GM11168 (cell line): ENCODE measurements at regions not wholly inside any gene's neighbourhood (a gene's known extent, or its start where the extent isn't known, plus 50 kb on each side); places are given as distances from the start of the nearest gene placed in this dataset.

ENCODE experiments used
- in situ Hi-C: fragments of 300-500 bp; cut with MboI; formaldehyde crosslinking; loops from one replicate; pipeline ENCODE4 v1.12.0; 2022; ENCODE audit warnings: low sequenced_read_pairs; ENCODE audit not compliant: unreplicated experiment

DNA sequence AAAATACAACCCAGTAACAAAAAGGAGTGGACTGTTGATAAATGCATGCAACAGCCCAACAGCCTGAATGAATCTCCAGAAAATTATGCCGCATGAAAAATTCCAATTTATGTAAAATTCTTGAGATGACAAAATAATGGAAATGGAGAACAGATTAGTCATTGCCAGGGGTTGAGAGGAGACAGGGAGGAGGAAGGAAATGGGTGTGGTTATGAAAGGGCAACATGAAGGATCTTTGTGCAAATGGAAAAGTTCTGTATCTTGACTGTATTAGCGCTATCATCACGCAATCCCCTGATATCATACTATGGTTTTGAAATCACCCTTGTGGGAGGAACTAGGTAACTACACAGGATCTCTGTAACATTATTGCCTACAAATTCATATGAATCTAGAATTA is 1058.3 kb upstream of the RBFOX1 start:
- in situ Hi-C loops = no loop called here

DNA sequence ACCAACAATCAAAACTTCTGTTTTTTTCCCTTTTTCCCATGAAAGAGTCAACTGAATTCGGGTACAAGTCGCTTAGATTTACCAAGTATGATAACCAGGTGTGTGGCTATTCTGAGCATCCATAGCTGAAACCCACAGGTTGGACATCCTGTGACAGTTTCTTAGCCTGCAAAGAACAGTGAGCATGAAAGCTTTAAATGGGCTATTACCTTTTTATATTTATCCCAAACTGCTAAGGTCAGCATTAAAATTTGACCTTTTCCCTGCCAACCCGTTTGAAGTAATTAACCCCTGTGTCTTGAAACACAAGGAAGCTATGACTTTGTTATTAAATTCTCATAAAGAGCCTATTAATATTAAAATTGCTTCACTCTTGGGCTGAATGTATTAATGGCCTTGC is 1065.0 kb upstream of the RBFOX1 start:
- in situ Hi-C loops = no loop called here

DNA sequence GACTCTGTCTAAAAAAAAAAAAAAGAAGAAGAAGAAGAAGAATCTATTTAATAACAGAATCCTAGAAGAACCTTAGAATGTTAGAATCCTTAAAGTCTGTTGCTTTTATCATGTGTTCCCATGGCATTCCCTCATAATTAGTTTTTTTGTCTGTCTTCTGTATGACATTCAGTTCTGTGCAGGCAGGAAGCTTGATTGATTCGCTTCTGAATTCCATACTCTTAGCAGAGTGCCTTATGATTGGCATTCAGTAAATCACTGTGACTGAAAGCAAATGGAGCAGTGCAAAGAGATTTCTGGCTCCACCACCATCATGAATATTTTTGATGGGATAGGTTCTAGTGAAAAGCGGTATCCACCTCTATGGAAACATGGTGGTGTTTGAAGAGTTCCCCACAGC is 1065.9 kb upstream of the RBFOX1 start:
- in situ Hi-C loops = no loop called here

DNA sequence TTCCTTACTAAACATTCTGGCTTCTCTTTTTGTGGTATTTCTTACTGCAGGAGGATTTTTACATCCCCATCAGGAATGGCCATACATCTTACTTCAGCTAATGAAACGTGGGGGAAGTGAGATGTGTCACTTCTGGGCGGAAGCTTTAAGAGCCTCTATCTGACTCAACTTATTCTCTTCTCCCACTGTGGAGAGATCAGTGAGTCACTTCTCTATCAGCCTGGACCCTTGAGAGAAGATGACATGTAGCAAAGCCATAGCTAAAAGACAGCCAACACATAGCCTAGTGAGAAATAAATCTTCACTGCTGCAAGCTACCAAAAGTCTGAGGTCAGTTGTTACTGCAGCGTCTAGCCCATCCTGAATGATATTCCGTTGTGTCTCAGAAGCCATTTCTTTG is 1066.7 kb upstream of the RBFOX1 start:
- in situ Hi-C loops = no loop called here

DNA sequence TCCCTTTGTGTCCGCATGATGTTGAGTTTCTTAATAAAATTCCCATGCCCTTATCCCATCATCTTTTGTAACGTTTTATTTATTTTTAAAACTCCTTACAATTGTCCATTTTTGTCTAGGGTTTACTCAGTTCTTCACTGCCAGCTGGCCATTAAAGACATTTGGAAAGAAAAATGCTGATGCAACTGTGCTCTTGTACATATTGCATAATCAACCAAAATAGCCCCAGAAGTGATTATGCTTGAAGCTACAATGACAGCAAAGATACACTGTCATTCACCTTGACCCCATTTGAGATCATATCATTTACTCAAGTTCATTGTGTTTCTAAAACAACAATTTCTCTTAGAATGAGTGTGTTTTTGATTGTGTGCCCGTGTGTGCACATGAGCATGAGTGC is 1074.6 kb upstream of the RBFOX1 start:
- in situ Hi-C loops = no loop called here

DNA sequence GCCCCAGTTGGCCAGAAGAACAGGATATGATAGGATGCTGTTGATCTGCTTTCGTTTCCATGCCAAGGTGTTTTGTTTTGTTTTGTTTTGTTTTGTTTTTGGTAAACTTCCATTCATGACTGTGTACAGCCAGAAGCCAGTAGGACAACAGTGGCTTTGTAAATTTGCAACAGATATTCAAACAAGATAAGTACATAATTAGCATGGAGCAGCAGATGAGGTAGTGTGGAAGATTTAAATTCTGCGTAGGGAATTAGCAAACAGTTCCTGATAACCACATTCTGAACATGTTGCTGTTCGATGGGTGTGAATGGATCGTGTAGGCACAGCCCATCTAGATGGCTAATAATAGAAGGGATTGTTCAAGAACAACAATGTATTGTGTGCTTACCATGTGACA is 1080.1 kb upstream of the RBFOX1 start:
- in situ Hi-C loops = no loop called here

DNA sequence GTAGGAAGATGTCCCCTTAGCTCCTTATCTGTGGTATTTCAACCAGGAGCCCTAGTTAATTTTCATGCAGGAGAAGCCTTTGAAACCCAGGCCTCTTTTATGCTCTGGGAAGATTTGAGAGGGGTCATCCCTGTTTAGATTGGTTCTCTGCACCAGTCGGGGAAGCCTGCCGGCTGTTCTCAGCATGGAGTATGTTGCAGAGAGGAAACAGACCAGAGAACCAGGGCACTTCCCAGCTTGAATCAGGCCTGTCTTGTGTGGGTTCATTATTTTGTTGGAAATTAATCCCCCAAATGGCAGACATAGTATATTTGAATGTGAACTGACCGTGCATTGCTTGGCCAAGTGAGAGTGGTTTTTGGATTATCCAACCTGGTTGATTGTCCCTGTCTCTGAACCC is 1082.1 kb upstream of the RBFOX1 start:
- in situ Hi-C loops = no loop called here

DNA sequence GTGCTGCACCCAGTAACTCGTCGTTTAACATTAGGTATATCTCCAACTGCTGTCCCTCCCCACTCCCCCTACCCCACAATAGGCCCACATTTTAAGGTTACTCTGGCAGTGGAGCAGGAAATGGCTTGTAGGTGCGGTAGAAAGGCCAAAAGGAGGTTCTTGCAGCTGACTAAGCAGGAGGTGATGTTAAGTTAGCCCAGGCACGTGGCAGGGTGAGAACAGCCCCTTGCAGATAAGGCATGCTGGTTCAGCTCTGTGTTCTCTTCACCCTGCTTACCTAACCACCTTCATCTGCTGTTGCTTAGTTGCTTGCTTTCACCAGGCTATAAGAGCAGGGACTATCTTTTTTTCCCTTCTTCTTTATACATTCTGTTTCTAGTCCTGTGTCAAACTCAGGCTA is 1082.8 kb upstream of the RBFOX1 start:
- in situ Hi-C loops = no loop called here

DNA sequence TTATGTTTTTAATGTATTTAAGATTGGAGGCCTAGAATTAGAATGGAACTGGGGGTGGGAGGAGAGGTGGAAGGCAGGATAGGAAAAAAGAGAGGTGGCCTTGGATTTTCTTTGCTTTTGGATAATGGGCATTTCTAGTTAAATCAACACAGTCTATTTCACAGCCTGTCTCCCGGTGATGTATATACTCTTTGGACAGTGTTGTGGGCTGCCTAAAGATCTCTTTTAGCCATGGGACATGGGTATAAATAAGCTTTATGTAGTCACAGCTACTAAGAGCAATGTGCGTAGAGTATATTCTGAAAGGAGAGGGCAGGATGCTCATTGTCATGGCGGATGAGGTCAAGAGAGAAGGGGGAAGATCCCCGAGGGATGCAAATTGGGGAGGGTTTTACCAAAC is 1084.4 kb upstream of the RBFOX1 start:
- in situ Hi-C loops = no loop called here

DNA sequence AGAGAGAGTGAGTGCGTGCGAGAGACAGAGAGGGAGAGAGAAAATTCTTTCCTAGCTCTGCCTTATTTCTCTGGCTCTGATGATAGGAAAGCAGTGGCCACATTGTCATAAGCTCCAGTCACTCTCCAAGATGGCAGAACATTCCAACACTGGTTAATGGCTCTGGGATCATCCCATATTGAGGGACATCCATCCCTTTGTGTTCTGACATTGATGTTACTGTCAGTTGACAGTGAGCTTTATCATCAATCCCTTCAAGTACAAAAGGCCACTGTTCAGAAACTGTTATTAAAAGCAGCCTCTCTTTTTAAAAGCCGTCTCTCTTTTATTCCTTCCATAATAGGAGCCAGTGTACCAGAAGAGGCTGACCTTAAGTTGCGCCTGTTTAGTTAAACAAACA is 1084.9 kb upstream of the RBFOX1 start:
- in situ Hi-C loops = no loop called here

DNA sequence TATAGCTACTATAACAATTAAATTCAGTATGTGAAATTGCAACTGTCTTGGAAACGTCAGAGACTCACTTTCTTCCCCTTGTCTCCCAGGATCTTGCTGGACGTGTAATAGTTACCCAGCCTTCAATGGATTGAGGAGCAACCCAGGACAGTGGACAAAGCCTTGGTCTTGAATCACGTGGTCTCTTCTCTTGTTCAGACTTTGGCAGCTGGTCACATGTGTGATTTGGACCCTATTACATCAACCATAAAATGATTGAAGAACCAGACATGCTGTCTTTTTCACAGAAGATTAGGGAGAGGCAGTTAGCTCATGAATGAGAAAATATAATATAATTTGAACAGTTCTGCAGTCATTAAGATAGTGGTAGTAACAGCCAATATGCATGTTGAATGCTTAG is 1085.5 kb upstream of the RBFOX1 start:
- in situ Hi-C loops = no loop called here

DNA sequence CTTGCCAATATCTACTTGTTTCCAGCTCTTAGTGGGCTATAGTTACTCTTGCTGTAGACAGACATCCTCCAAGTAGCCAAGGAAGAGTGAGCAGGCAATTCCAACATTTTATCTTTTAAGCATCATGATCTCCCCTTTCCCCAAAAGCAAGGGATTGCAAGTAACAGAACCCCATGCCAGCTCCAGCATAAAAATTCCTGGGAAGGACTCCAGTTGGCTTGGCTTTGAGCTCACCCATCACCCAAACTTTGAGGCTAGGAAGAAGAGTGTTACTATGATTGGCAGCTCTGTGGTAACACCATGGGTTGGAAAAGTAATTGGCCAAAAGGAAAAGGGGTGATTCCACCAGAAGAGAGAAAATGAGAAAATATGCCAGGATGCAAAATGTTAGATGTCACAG is 1086.4 kb upstream of the RBFOX1 start:
- in situ Hi-C loops = no loop called here

DNA sequence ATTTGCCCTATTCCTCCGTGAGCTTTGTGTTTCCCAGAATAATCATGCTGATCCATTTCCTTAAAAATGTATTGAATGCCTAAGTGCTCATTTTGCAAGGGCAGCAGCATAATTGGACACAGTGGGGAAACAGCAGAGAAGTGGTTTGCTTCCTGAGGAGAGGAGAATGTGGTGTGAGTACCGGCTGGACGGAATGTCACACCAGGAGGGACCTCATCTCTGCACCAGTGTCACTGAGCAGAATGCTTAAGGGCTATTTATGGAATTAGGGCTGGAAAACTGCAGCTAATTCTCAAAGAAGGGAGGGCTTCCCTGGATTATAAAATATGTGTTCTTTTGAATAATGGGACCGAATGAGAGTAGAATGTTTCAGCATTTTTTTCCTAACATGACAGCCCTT is 1100.6 kb upstream of the RBFOX1 start:
- in situ Hi-C loops = no loop called here

DNA sequence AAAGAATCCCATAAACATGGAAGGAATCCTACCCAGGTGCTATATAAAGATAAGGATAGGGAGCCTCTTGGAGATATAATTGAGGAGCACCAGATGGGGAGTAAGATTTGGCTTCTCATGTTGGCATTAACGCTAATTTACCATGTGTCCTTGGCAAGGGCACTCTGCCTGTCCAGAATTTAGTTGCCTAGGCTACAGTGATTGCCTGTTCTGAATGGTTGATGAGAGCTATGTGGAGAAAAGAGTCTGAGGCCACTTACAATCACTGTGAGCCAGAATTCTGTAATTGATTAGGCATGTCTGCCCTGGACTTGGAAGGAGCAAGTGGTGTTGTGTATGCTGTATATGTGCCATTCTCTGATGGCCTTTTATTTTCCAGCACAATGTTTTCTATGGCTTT is 1101.2 kb upstream of the RBFOX1 start:
- in situ Hi-C loops = no loop called here

DNA sequence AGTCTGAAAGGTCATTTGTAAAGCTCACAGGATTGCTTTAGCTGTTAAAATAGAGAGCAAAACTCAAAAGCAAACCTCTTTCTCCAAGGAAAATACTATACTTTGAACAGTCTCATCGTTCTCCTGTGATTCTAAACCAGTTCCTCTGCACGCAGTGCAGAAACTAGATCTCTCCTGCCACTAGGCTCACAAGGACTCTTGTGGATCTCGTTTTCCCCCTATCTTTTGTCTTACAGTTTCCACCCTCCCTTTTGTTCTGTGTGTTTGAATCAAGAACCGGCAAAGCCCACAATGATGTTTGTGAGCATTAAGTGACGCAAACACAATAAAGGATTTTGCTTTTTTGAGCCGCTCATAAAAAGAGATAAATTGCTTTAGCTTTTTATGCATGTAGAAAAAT is 1103.5 kb upstream of the RBFOX1 start:
- in situ Hi-C loops = no loop called here

DNA sequence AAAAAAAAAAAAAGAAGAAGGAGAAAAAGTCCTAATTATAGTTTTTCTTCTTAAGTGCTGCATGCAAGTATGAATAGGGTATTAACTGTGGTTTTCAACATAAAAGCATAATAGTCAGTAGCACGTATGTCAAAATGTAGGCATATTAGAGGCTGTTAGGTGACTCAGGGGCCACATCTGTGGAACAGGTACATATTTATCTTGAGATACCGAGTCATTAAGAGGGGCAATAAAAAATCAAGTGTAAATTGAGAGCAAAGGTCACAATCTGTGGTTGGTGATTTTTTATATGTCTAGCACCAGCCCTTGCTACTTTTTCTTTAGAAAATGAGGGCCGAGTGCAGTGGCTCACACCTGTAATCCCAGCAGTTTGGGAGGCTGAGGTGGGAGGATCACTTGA is 1113.8 kb upstream of the RBFOX1 start:
- in situ Hi-C loops = no loop called here

DNA sequence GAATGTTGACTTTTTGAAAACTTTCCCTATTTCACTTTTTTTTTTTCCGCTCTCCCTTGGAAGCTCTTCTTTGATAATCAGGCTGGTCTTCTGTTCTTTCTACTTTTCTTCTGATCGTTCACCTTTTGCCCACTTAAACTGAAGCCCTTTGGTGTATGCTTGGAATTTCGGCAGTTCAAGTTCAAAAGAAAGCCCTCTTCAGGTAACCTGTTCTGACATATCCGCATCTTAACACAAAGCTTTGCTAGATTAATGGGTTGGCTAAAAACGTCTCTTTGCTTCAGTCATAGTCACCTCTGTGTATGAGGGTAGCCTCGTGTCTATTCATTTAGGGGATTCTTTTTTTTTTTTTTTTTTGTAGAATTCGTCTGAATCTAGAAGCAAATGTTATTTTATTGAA is 1115.8 kb upstream of the RBFOX1 start:
- in situ Hi-C loops = no loop called here

DNA sequence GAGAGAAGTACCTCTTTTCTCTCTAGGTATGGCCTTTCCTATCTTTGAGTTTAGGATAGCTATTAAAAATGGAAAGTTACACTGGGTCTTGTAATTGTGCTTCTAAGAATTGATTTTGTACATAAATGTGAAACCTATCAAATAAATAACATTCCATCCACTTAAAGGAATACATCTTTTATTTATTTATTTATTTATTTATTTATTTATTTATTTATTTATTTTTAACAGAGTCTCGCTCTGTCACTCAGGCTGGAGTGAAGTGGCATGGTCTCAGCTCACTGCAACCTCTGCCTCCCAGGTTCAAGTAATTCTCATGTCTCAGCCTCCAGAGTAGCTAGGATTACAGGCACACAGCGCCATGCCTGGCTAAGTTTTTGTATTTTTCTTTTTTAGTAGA is 1114.0 kb upstream of the EEF2KMT start:
- in situ Hi-C loops = no loop called here

DNA sequence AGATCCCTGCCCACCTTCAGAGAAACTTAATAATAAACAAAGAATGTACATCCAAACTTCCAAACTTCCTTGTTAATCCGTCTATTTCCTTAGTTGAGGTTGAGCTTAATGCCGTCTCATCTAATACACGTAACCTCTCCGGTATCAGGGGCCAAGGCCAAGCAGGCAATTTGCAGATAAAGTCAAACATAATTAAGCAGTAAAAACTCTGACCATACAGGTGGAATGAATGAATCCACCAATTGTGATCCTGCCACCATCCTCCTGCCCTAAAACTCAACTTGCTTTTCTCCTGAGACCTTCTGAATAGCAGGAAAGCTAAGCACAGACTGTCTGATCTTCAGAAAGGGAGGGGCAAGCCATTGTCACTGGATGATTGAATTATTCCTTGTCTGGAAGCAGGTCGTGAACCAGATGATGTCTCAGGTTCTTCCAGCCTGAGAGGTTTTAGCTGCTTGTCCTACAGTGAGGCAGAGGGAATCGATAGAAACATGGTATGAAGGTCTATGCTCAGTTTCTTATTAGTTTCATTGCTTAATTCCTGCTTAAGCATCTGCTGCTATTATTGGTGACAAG is 1111.8 kb upstream of the EEF2KMT start:
- in situ Hi-C loops = no loop called here

DNA sequence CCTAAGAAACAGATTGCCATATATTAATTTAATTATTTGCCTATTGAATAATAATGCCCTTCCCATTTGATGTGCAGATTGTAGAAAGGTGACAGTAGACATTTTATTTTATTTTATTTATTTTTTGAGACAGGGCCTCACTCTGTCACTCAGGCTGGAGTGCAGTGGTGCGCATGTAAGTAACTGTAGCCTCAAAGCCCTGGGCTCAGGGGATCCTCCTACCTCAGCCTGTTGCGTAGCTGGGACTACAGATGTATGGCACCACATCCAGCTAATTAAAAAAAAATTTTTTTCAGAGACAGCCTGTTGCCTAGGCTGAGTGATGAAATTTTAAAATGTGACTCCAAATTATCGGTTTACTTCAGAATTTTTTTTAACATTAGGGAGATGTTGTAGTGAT is 1110.0 kb upstream of the EEF2KMT start:
- in situ Hi-C loops = no loop called here

DNA sequence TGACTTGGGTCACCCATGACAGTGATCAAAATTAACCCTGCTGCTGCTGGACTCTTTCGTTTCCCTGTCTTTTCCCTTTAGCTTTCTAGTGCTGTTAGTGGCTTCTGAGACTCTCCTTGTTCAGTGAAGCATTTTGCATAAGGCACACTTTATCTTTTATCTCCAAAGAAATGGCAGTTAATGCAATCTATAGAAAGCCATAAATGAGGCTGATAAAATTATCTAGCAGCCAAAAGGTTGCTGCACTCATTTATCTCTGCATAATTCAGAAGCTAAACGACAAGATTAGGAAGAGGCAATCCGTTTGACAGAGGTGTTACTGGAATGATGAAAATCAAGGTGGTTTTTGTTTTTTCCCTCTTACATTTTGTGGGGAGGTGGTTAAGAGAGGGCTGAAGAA is 1109.5 kb upstream of the EEF2KMT start:
- in situ Hi-C loops = no loop called here

DNA sequence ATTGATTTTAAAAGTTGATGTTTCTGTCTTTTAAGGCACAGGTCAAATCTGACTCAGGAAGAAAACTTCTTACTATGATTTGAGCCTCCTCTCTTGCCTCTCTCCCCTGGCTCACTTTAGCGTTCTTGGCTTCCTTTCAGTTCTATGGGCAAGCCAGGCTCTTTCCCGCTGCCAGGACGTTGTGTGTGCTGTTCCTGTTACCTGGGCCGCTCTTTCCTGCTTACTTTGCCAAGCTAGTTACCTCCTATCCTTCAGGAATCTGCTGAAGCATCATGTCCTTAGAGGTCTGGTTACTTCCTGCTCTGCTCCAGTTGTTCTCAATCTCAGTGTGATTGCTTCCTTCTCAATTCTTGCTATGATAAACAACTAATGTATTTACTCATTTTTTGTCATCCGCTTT is 1108.5 kb upstream of the EEF2KMT start:
- in situ Hi-C loops = no loop called here

DNA sequence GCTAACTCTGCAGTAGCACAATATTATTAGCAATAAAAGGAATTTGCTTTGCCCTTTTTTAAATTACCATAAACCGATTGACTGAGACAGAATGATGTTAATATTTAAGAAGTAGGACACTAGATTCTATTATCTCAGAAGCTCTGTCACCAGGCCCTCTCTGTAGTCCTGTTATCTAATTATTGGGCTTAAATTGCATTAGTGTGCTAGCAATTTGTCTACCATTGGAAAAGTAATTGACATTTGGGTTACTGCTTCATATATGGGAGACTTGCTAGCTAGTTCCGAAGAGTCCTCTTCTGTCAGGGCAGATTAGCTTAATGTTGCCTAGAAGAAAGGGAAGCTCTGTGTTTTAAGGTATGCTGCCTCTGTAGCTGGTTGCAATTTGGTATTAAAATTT is 1107.3 kb upstream of the EEF2KMT start:
- in situ Hi-C loops = no loop called here
